Epithelial cell of proximal tubule (primary cell): ENCODE measurements at regions not wholly inside any gene's neighbourhood (a gene's known extent, or its start where the extent isn't known, plus 50 kb on each side); places are given as distances from the start of the nearest gene placed in this dataset.

Source experiments
- DNase-seq: peaks from one replicate; pipeline ENCODE4 v3.0.0-alpha.2; 2011; ENCODE audit warnings: low read depth
- H3K4me3 ChIP-seq: 2 replicates; pipeline ENCODE4 v1.5.1; 2011; ENCODE audit warnings: low read depth, mild to moderate bottlenecking, low read length
- CTCF ChIP-seq: conservative IDR thresholded peaks from 2 replicates; pipeline ENCODE4 v1.5.1; 2012; ENCODE audit warnings: low read depth, mild to moderate bottlenecking, low read length

- no peak for DNase-seq
- TF ChIP-seq CTCF, result no peak
- no peak overlapping the region for H3K4me3 ChIP-seq
These were observed 361.9 kb downstream of the SIPA1L2 start for GRCh38 chr1:232267837-232268598.

GRCh38 chr1:232267092-232267836 lies 362.7 kb downstream of the SIPA1L2 start:
- H3K4me3 ChIP-seq, result no peak overlapping the region
- no peak for DNase-seq
- no peak for TF ChIP-seq CTCF

GRCh38 chr1:232263452-232263851 lies 366.5 kb downstream of the SIPA1L2 start:
- no peak for TF ChIP-seq CTCF
- no peak overlapping the region for H3K4me3 ChIP-seq
- DNase-seq, result no peak

- no peak overlapping the region for H3K4me3 ChIP-seq
- no peak for TF ChIP-seq CTCF
- no peak for DNase-seq
These were observed 366.9 kb downstream of the SIPA1L2 start for GRCh38 chr1:232262991-232263390.

- no peak for DNase-seq
- H3K4me3 ChIP-seq, result no peak overlapping the region
- TF ChIP-seq CTCF, result no peak
These were observed 369.1 kb downstream of the SIPA1L2 start for GRCh38 chr1:232260861-232261260.

- DNase-seq, result no peak
- no peak overlapping the region for H3K4me3 ChIP-seq
- no peak for TF ChIP-seq CTCF
These were observed 369.9 kb downstream of the SIPA1L2 start for GRCh38 chr1:232260045-232260444.
